ENCODE measurements at regions not wholly inside any gene's neighbourhood (a gene's known extent, or its start where the extent isn't known, plus 50 kb on each side); places are given as distances from the start of the nearest gene placed in this dataset.

- TF ChIP-seq, protein P1, sequence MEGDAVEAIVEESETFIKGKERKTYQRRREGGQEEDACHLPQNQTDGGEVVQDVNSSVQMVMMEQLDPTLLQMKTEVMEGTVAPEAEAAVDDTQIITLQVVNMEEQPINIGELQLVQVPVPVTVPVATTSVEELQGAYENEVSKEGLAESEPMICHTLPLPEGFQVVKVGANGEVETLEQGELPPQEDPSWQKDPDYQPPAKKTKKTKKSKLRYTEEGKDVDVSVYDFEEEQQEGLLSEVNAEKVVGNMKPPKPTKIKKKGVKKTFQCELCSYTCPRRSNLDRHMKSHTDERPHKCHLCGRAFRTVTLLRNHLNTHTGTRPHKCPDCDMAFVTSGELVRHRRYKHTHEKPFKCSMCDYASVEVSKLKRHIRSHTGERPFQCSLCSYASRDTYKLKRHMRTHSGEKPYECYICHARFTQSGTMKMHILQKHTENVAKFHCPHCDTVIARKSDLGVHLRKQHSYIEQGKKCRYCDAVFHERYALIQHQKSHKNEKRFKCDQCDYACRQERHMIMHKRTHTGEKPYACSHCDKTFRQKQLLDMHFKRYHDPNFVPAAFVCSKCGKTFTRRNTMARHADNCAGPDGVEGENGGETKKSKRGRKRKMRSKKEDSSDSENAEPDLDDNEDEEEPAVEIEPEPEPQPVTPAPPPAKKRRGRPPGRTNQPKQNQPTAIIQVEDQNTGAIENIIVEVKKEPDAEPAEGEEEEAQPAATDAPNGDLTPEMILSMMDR (IDR thresholded peaks at IDR 0.05), result no peak
- no peak for TF ChIP-seq EZH2phosphoT487 (IDR thresholded peaks at IDR 0.05)
- TF ChIP-seq EZH2 (IDR thresholded peaks at IDR 0.05), result no peak
Observed at GRCh38 chr12:92629349-92630065, 73.3 kb upstream of the PLEKHG7 start.

All from neural progenitor cell (in vitro differentiated cells).